ENCODE measurements at regions not wholly inside any gene's neighbourhood (a gene's known extent, or its start where the extent isn't known, plus 50 kb on each side); places are given as distances from the start of the nearest gene placed in this dataset.

- TF ChIP-seq EP300 (IDR thresholded peaks at IDR 0.05; ENCODE audit: borderline replicate concordance) (no peak), ZBTB7A (IDR thresholded peaks at IDR 0.05; ENCODE audit: low read depth) (no peak), YY1 (IDR thresholded peaks at IDR 0.05; ENCODE audit: low read depth) (no peak), TAF1 (IDR thresholded peaks at IDR 0.05; ENCODE audit: low read depth) (no peak), TCF12 (IDR thresholded peaks at IDR 0.05; ENCODE audit: low read depth) (no peak), NFIC (IDR thresholded peaks at IDR 0.05) (no peak), REST (IDR thresholded peaks at IDR 0.05; ENCODE audit: low read depth) (no peak), RAD21 (IDR thresholded peaks at IDR 0.05; ENCODE audit: low read depth) (no peak), CEBPB (IDR thresholded peaks at IDR 0.05) (no peak), TEAD4 (IDR thresholded peaks at IDR 0.05) (no peak), MAX (IDR thresholded peaks at IDR 0.05) (no peak), CREB1 (IDR thresholded peaks at IDR 0.05; ENCODE audit: low read depth) (no peak), FOXM1 (IDR thresholded peaks at IDR 0.05; ENCODE audit: borderline replicate concordance, low read depth) (no peak), USF1 (IDR thresholded peaks at IDR 0.05) (no peak)
Measured at GRCh38 chr6:68069921-68070710, 565.0 kb upstream of the ADGRB3 start.
